Vagina (tissue), 2 donors: ENCODE measurements at regions not wholly inside any gene's neighbourhood (a gene's known extent, or its start where the extent isn't known, plus 50 kb on each side); places are given as distances from the start of the nearest gene placed in this dataset.

Source experiments
- DNase-seq, 2 donors: peaks; one replicate each; pipeline ENCODE4 v3.0.0-alpha.2; 2017; ENCODE audit errors: extremely low spot score in 2 of 2
- H3K27ac ChIP-seq: fragments of 200-600 bp; sonication (generic); one replicate; pipeline ENCODE4 v1.5.1; 2019
- H3K27me3 ChIP-seq: fragments of 200-600 bp; sonication (generic); one replicate; pipeline ENCODE4 v1.5.1; 2019
- H3K36me3 ChIP-seq, 2 donors: fragments of 200-600 bp; sonication (generic); one replicate each; pipeline ENCODE4 v1.5.1; 2017 to 2019
- H3K4me1 ChIP-seq: fragments of 200-600 bp; sonication (generic); one replicate; pipeline ENCODE4 v1.5.1; 2019
- H3K4me3 ChIP-seq, 2 donors: fragments of 200-600 bp; sonication (generic); 1 replicate in 1 of 2; 2 replicates in 1 of 2; pipeline ENCODE4 v1.5.1; 2016 to 2019
- H3K9me3 ChIP-seq: fragments of 200-600 bp; sonication (generic); one replicate; pipeline ENCODE4 v1.5.1; 2019
- CTCF ChIP-seq, 3 experiments: fragments of 450-650 bp in 2 of 3; fragments of 200-600 bp in 1 of 3; sonication (generic) in 1 of 3; IDR thresholded peaks; one replicate each; pipeline ENCODE4 v1.5.1; 2017 to 2019; ENCODE audit warnings: antibody characterized with exemption in 3 of 3, mild to moderate bottlenecking in 2 of 3, moderate library complexity in 2 of 3
- POLR2A ChIP-seq, 2 donors: fragments of 450-650 bp; IDR thresholded peaks; one replicate each; pipeline ENCODE4 v1.6.1; 2017; ENCODE audit warnings: antibody characterized with exemption in 2 of 2, mild to moderate bottlenecking in 2 of 2, moderate library complexity in 2 of 2
- POLR2AphosphoS5 ChIP-seq, 2 donors: sonication (generic); formaldehyde crosslinking; IDR thresholded peaks; one replicate each; pipeline ENCODE4 v1.9.0; 2017; ENCODE audit warnings: antibody characterized with exemption in 2 of 2, mild to moderate bottlenecking in 2 of 2, low read depth in 1 of 2; ENCODE audit not compliant: insufficient read depth in 1 of 2
- intact Hi-C: fragments of 100-400 bp; cut with DNase I; formaldehyde crosslinking; loops from one replicate; pipeline ENCODE4 v1.15.1; 2023

- Histone ChIP-seq H3K4me1 (no peaks in the 10 kb centered on the region), H3K4me3 (no peak overlapping the region), H3K9me3 (no peaks in the 10 kb centered on the region), H3K27ac (no peak overlapping the region), H3K36me3 (no peaks in the 10 kb centered on the region), H3K27me3 (no peaks in the 10 kb centered on the region)
- TF ChIP-seq CTCF (IDR thresholded peaks at IDR 0.05): no peak
- TF ChIP-seq POLR2AphosphoS5 (IDR thresholded peaks at IDR 0.05; ENCODE audit: insufficient read depth in 1 of 2, low read depth in 1 of 2): no peak
- no peak for TF ChIP-seq POLR2A (IDR thresholded peaks at IDR 0.05)
- intact Hi-C loops: no loop called here
- no peak for DNase-seq
Measured at GRCh38 chr2:136433261-136433660, 315.3 kb upstream of the CXCR4 start.

GRCh38 chr2:136424112-136424511, 306.2 kb upstream of the CXCR4 start:
- peak; percentile 58 to 80 for DNase-seq
- TF ChIP-seq POLR2AphosphoS5 (IDR thresholded peaks at IDR 0.05; ENCODE audit: insufficient read depth in 1 of 2, low read depth in 1 of 2): no peak
- no peak for TF ChIP-seq POLR2A (IDR thresholded peaks at IDR 0.05)
- TF ChIP-seq CTCF (IDR thresholded peaks at IDR 0.05): no peak
- Histone ChIP-seq H3K9me3 (no peaks in the 10 kb centered on the region), H3K4me3 (no peak overlapping the region), H3K27me3 (no peaks in the 10 kb centered on the region), H3K36me3 (no peaks in the 10 kb centered on the region), H3K27ac (no peak overlapping the region), H3K4me1 (peaks cover 6% of the 10 kb centered on the region)
- intact Hi-C loops: no loop called here

GRCh38 chr2:136423516-136423996, 305.6 kb upstream of the CXCR4 start:
- intact Hi-C loops: no loop called here
- DNase-seq: peak; percentile 83 to 95
- Histone ChIP-seq H3K9me3 (no peaks in the 10 kb centered on the region), H3K27ac (no peak overlapping the region), H3K4me1 (peaks cover 6% of the 10 kb centered on the region), H3K4me3 (peak overlapping the region; percentile 36 to 41), H3K36me3 (no peaks in the 10 kb centered on the region), H3K27me3 (no peaks in the 10 kb centered on the region)
- TF ChIP-seq POLR2AphosphoS5 (IDR thresholded peaks at IDR 0.05; ENCODE audit: insufficient read depth in 1 of 2, low read depth in 1 of 2): no peak
- TF ChIP-seq CTCF (IDR thresholded peaks at IDR 0.05): peak; percentile 44 to 86 (median 81)

GRCh38 chr2:136422512-136422911, 304.6 kb upstream of the CXCR4 start:
- Histone ChIP-seq H3K27me3 (no peaks in the 10 kb centered on the region), H3K9me3 (no peaks in the 10 kb centered on the region), H3K36me3 (no peaks in the 10 kb centered on the region), H3K4me1 (peaks cover 6% of the 10 kb centered on the region), H3K4me3 (no peak overlapping the region), H3K27ac (no peak overlapping the region)
- DNase-seq: no peak
- TF ChIP-seq CTCF (IDR thresholded peaks at IDR 0.05) (no peak), POLR2A (IDR thresholded peaks at IDR 0.05) (no peak), POLR2AphosphoS5 (IDR thresholded peaks at IDR 0.05; ENCODE audit: insufficient read depth in 1 of 2, low read depth in 1 of 2) (no peak)
- intact Hi-C loops: no loop called here

- H3K9me3 ChIP-seq: no peaks in the 10 kb centered on the region
- TF ChIP-seq POLR2AphosphoS5 (IDR thresholded peaks at IDR 0.05; ENCODE audit: insufficient read depth in 1 of 2, low read depth in 1 of 2) (no peak), CTCF (IDR thresholded peaks at IDR 0.05) (no peak), POLR2A (IDR thresholded peaks at IDR 0.05) (no peak)
- H3K4me1 ChIP-seq: peaks cover 6% of the 10 kb centered on the region
- DNase-seq: peak in 1 of 2 donors; percentile 64
- H3K27ac ChIP-seq: no peak overlapping the region
- no peak overlapping the region for H3K4me3 ChIP-seq
- intact Hi-C loops: no loop called here
- no peaks in the 10 kb centered on the region for H3K27me3 ChIP-seq
- H3K36me3 ChIP-seq: no peaks in the 10 kb centered on the region
Measured at GRCh38 chr2:136420346-136420745, 302.4 kb upstream of the CXCR4 start.
